GM12878 (cell line): ENCODE measurements at regions not wholly inside any gene's neighbourhood (a gene's known extent, or its start where the extent isn't known, plus 50 kb on each side); places are given as distances from the start of the nearest gene placed in this dataset.

Source experiments
- BHLHE40 ChIP-seq, 2 experiments: fragments of 450-650 bp in 1 of 2; IDR thresholded peaks; 2 replicates each; pipeline ENCODE4 v1.6.1; 2011 to 2017; ENCODE audit warnings: low read depth in 2 of 2, borderline replicate concordance in 1 of 2, improper control_type of control experiment in 1 of 2, low read length in 1 of 2, mild to moderate bottlenecking in 1 of 2
- CTCF ChIP-seq, 3 experiments: IDR thresholded peaks in 2 of 3; conservative IDR thresholded peaks in 1 of 3; 2 replicates each; pipeline ENCODE4 v1.5.1; 2011; ENCODE audit warnings: low read depth in 3 of 3, low read length in 3 of 3, mild to moderate bottlenecking in 3 of 3, control low read depth in 2 of 3, moderate library complexity in 2 of 3, inconsistent platforms in 1 of 3, mixed read lengths in 1 of 3; ENCODE audit not compliant: control insufficient read depth in 2 of 3, insufficient read depth in 1 of 3; ENCODE audit errors: extremely low read depth in 1 of 3
- E4F1 ChIP-seq: fragments of 450-650 bp; IDR thresholded peaks from 2 replicates; pipeline ENCODE4 v1.6.1; 2018; ENCODE audit warnings: borderline replicate concordance, mild to moderate bottlenecking; ENCODE audit not compliant: partially characterized antibody
- JUND ChIP-seq: IDR thresholded peaks from 2 replicates; pipeline ENCODE4 v1.6.1; 2012; ENCODE audit warnings: low read depth, mild to moderate bottlenecking, low read length, improper control_type of control experiment, moderate library complexity
- SIN3A ChIP-seq: IDR thresholded peaks from 2 replicates; pipeline ENCODE4 v1.6.1; 2012; ENCODE audit warnings: low read depth, low read length, improper control_type of control experiment
- SRF ChIP-seq, 2 experiments: IDR thresholded peaks; 2 replicates each; pipeline ENCODE4 v1.6.1; 2011; ENCODE audit warnings: low read depth in 2 of 2, low read length in 2 of 2, mild to moderate bottlenecking in 1 of 2, moderate library complexity in 1 of 2
- YBX1 ChIP-seq: fragments of 450-650 bp; IDR thresholded peaks from 2 replicates; pipeline ENCODE4 v1.6.1; 2016; ENCODE audit warnings: antibody characterized with exemption

DNA sequence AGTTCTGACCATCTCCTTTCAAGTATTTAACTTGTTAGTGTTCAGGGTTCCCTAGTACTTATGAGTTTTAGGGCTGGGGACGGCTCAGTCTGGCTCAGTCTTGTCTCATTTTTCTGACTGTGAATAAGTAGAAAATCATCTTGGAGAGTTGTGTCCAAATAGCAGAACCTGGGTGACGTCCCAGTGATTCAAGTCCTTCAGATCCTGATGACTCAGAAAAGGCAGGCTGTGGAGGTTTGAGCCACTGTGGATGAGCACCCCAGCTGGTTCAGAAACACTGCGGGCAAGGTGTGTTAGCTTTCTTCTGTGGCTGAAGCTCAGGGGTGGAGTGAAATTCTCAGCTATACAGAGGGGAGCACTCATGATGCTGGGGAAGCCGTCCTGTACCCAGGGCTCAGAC lies 154.4 kb upstream of the NPY start:
- TF ChIP-seq E4F1 (no peak), JUND (no peak), CTCF (IDR thresholded peaks at IDR 0.05 in 2 of 3, conservative IDR thresholded peaks at IDR 0.05 in 1 of 3; ENCODE audit: control insufficient read depth in 2 of 3, extremely low read depth in 1 of 3, insufficient read depth in 1 of 3, low read depth in 3 of 3, low read length in 3 of 3) (no peak), YBX1 (no peak), SIN3A (no peak), SRF (IDR thresholded peaks at IDR 0.05; ENCODE audit: low read depth in 2 of 2, low read length in 2 of 2) (no peak), BHLHE40 (IDR thresholded peaks at IDR 0.05; ENCODE audit: borderline replicate concordance in 1 of 2, low read depth in 2 of 2, low read length in 1 of 2) (no peak)
